ENCODE measurements at regions not wholly inside any gene's neighbourhood (a gene's known extent, or its start where the extent isn't known, plus 50 kb on each side); places are given as distances from the start of the nearest gene placed in this dataset.

DNA sequence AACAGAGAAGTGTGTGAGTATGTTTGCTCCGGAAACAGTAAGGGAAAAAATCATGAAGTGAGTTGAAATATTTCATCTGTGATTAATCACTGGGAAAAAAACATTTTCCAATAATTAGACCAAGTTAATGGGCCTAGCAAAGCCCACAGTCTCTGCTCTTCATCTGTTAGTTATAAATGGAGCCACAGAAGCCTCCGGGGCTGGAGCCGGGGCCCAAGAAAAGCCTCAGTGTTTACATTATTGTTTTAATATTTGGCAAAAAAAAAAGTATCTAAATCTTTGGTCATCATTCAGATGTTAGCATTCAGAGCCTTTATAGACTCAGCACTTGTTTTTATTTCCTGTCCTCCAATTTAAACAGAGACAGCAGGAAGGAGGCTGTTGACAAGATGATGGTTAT lies 115.0 kb downstream of the UBE2U start:
- no peak overlapping the region for H2BK12ac ChIP-seq (ENCODE audit: low read length)
- no peak overlapping the region for H2AFZ ChIP-seq (ENCODE audit: low read length)
- no peak overlapping the region for H3K27ac ChIP-seq (replicated peaks; ENCODE audit: low read length)
- no peaks in the 10 kb centered on the region for H3K79me1 ChIP-seq (ENCODE audit: low read depth, low read length)
- H2BK120ac ChIP-seq (ENCODE audit: low read depth, low read length), result no peak overlapping the region
- H3K4ac ChIP-seq (ENCODE audit: low read length), result no peak overlapping the region
- H2BK15ac ChIP-seq (ENCODE audit: low read length), result no peak overlapping the region
- peaks cover 0 to 2% of the 10 kb centered on the region in 2 donors for H3K4me1 ChIP-seq (ENCODE audit: control insufficient read depth in 2 of 2, insufficient read depth in 1 of 2, low read depth in 1 of 2, low read length in 2 of 2)
- H2BK5ac ChIP-seq (ENCODE audit: low read length), result no peak overlapping the region
- no peak for DNase-seq (ENCODE audit: low spot score)
- no peak overlapping the region for H3K4me2 ChIP-seq (ENCODE audit: insufficient read depth, low read length, poor library complexity, severe bottlenecking)
- no peaks in the 10 kb centered on the region for H3K27me3 ChIP-seq (ENCODE audit: control insufficient read depth in 3 of 3, insufficient read depth in 3 of 3, low read depth in 1 of 3, low read length in 3 of 3)
- no CpG with 5 or more reads among the region's 3 CpGs for WGBS, 2 donors (ENCODE audit: extremely low coverage in 2 of 2, insufficient read length in 2 of 2, insufficient replicate concordance in 1 of 2)
- no peak overlapping the region for H3K23ac ChIP-seq (ENCODE audit: low read depth, low read length, poor library complexity)
- H3K9ac ChIP-seq (ENCODE audit: low read depth, low read length, poor library complexity), result no peak overlapping the region
- H3K14ac ChIP-seq (ENCODE audit: low read length), result no peak overlapping the region
- H3K4me3 ChIP-seq (ENCODE audit: low read length in 2 of 2), result no peak overlapping the region
- no peak overlapping the region for H4K91ac ChIP-seq (ENCODE audit: low read depth, low read length, poor library complexity)
- no peak overlapping the region for H4K8ac ChIP-seq (ENCODE audit: low read depth, low read length)
- no peak overlapping the region for H3K18ac ChIP-seq (ENCODE audit: low read length)
- H3K36me3 ChIP-seq (replicated peaks in 1 of 2; ENCODE audit: control insufficient read depth in 2 of 2, insufficient read depth in 2 of 2, low read length in 2 of 2), result no peaks in the 10 kb centered on the region
- H2AK5ac ChIP-seq (ENCODE audit: low read depth, low read length), result no peak overlapping the region
- no peaks in the 10 kb centered on the region for H3K9me3 ChIP-seq (replicated peaks in 1 of 2; ENCODE audit: control insufficient read depth in 2 of 2, insufficient read depth in 1 of 2, low read depth in 1 of 2, low read length in 2 of 2)

DNA sequence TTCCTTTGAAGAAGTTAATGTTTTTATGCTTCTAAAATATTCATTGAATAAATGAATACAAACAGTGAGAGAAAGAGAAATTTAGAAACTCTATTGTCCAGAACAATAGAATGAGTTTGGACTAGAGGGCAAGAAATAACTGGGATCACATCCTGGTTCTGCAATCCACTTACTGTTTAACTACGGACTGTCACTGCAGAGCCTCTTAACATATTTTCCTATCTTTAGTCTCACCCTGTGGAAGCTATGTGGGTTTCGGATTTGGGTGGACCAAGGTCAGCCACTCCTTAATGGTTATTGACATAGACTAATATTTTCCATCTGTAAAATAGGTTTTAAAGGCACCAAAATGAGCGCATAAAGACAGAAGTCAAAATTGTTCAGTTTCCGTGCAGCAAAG lies 116.6 kb downstream of the UBE2U start:
- no peak overlapping the region for H2BK120ac ChIP-seq (ENCODE audit: low read depth, low read length)
- WGBS, 2 donors (ENCODE audit: extremely low coverage in 2 of 2, insufficient read length in 2 of 2, insufficient replicate concordance in 1 of 2), result no CpG with 5 or more reads among the region's 4 CpGs

DNA sequence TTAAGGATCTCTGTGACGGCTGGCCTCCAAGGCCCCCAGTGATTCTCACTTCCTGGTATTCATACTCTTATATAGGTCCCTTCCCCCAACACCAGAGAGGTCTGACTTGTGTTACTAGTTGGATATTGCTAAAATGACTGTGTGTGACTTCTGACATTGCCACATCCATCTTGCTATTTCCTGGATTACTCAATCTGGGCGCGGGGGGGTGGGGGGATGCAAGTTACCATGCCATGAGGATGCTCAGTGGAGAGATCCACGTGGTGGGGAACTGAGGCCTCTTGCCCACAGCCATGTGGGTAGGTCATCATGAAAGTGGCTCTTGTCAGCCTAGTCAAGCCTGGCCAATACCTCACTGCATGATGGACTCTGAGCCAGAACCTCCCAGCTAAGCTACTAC lies 117.0 kb downstream of the UBE2U start:
- no peak overlapping the region for H3K27ac ChIP-seq (replicated peaks; ENCODE audit: low read length)
- DNase-seq (ENCODE audit: low spot score), result no peak
- no peak overlapping the region for H2AFZ ChIP-seq (ENCODE audit: low read length)
- H3K18ac ChIP-seq (ENCODE audit: low read length), result no peak overlapping the region
- H3K4me2 ChIP-seq (ENCODE audit: insufficient read depth, low read length, poor library complexity, severe bottlenecking), result no peak overlapping the region
- H3K9me3 ChIP-seq (replicated peaks in 1 of 2; ENCODE audit: control insufficient read depth in 2 of 2, insufficient read depth in 1 of 2, low read depth in 1 of 2, low read length in 2 of 2), result no peaks in the 10 kb centered on the region
- no peak overlapping the region for H2BK120ac ChIP-seq (ENCODE audit: low read depth, low read length)
- H2BK5ac ChIP-seq (ENCODE audit: low read length), result no peak overlapping the region
- no peak overlapping the region for H2BK15ac ChIP-seq (ENCODE audit: low read length)
- no peaks in the 10 kb centered on the region for H3K36me3 ChIP-seq (replicated peaks in 1 of 2; ENCODE audit: control insufficient read depth in 2 of 2, insufficient read depth in 2 of 2, low read length in 2 of 2)
- no peak overlapping the region for H2AK5ac ChIP-seq (ENCODE audit: low read depth, low read length)
- no peaks in the 10 kb centered on the region for H3K4me1 ChIP-seq (ENCODE audit: control insufficient read depth in 2 of 2, insufficient read depth in 1 of 2, low read depth in 1 of 2, low read length in 2 of 2)
- no peaks in the 10 kb centered on the region for H3K79me1 ChIP-seq (ENCODE audit: low read depth, low read length)
- H3K27me3 ChIP-seq (ENCODE audit: control insufficient read depth in 3 of 3, insufficient read depth in 3 of 3, low read depth in 1 of 3, low read length in 3 of 3), result peaks cover 0 to 4% (median 0%) of the 10 kb centered on the region in 3 experiments
- H3K23ac ChIP-seq (ENCODE audit: low read depth, low read length, poor library complexity), result no peak overlapping the region
- no peak overlapping the region for H4K8ac ChIP-seq (ENCODE audit: low read depth, low read length)
- H4K91ac ChIP-seq (ENCODE audit: low read depth, low read length, poor library complexity), result no peak overlapping the region
- no peak overlapping the region for H3K4ac ChIP-seq (ENCODE audit: low read length)
- no CpG with 5 or more reads among the region's 4 CpGs for WGBS, 2 donors (ENCODE audit: extremely low coverage in 2 of 2, insufficient read length in 2 of 2, insufficient replicate concordance in 1 of 2)
- no peak overlapping the region for H3K9ac ChIP-seq (ENCODE audit: low read depth, low read length, poor library complexity)
- H2BK12ac ChIP-seq (ENCODE audit: low read length), result no peak overlapping the region
- no peak overlapping the region for H3K14ac ChIP-seq (ENCODE audit: low read length)
- no peak overlapping the region for H3K4me3 ChIP-seq (ENCODE audit: low read length in 2 of 2)

More for the DNA sequence above, 116.6 kb downstream of the UBE2U start:
- no peaks in the 10 kb centered on the region for H3K27me3 ChIP-seq (ENCODE audit: control insufficient read depth in 3 of 3, insufficient read depth in 3 of 3, low read depth in 1 of 3, low read length in 3 of 3)
- H3K4ac ChIP-seq (ENCODE audit: low read length), result no peak overlapping the region
- H3K79me1 ChIP-seq (ENCODE audit: low read depth, low read length), result no peaks in the 10 kb centered on the region
- no peak overlapping the region for H2BK5ac ChIP-seq (ENCODE audit: low read length)
- H3K14ac ChIP-seq (ENCODE audit: low read length), result no peak overlapping the region
- H3K4me1 ChIP-seq (ENCODE audit: control insufficient read depth in 2 of 2, insufficient read depth in 1 of 2, low read depth in 1 of 2, low read length in 2 of 2), result no peaks in the 10 kb centered on the region
- no peak overlapping the region for H4K8ac ChIP-seq (ENCODE audit: low read depth, low read length)
- no peak overlapping the region for H3K9ac ChIP-seq (ENCODE audit: low read depth, low read length, poor library complexity)
- no peak overlapping the region for H3K18ac ChIP-seq (ENCODE audit: low read length)
- H3K27ac ChIP-seq (replicated peaks; ENCODE audit: low read length), result no peak overlapping the region
- no peak overlapping the region for H3K23ac ChIP-seq (ENCODE audit: low read depth, low read length, poor library complexity)
- no peak overlapping the region for H3K4me2 ChIP-seq (ENCODE audit: insufficient read depth, low read length, poor library complexity, severe bottlenecking)
- H2AK5ac ChIP-seq (ENCODE audit: low read depth, low read length), result no peak overlapping the region
- no peak overlapping the region for H2BK15ac ChIP-seq (ENCODE audit: low read length)
- H4K91ac ChIP-seq (ENCODE audit: low read depth, low read length, poor library complexity), result no peak overlapping the region
- H2AFZ ChIP-seq (ENCODE audit: low read length), result no peak overlapping the region
- no peak overlapping the region for H3K4me3 ChIP-seq (ENCODE audit: low read length in 2 of 2)
- no peaks in the 10 kb centered on the region for H3K9me3 ChIP-seq (replicated peaks in 1 of 2; ENCODE audit: control insufficient read depth in 2 of 2, insufficient read depth in 1 of 2, low read depth in 1 of 2, low read length in 2 of 2)
- H3K36me3 ChIP-seq (replicated peaks in 1 of 2; ENCODE audit: control insufficient read depth in 2 of 2, insufficient read depth in 2 of 2, low read length in 2 of 2), result no peaks in the 10 kb centered on the region
- no peak for DNase-seq (ENCODE audit: low spot score)
- no peak overlapping the region for H2BK12ac ChIP-seq (ENCODE audit: low read length)

DNA sequence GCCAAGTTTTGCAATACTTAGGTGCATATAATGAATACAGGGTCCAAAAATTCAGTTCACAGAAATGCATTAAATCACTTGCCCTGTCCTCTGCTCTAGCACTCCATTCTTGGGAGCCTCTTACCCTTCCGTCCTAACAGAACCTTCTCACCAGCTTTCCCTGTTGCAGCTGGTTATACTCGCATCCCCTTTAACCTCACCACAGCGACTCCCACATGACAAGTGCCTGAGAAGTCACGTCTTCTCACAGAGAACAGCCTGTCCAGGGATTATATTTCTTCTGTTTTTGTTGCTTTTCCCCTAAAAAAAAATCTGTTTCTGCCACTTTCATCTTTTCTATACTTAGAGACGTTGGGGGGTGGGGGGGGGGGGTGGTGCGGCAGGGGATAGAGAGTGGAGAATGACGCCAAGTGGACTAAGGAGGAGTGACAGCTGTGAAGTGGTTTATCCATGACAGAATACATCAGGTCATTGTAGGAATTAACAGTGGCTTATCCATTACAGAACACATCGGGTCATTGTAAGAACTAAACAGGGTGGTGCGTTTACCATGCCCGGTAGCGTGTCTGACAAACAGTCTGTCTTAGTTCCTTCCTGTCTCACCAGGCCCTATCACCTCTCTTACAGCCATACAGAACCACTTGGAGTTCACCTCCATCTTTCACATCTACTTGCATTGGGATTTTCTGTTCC lies 117.6 kb downstream of the UBE2U start:
- H3K18ac ChIP-seq (ENCODE audit: low read length), result no peak overlapping the region
- no peak overlapping the region for H2BK120ac ChIP-seq (ENCODE audit: low read depth, low read length)
- no peak overlapping the region for H3K4me3 ChIP-seq (ENCODE audit: low read length in 2 of 2)
- no peak overlapping the region for H4K8ac ChIP-seq (ENCODE audit: low read depth, low read length)
- no peak overlapping the region for H3K23ac ChIP-seq (ENCODE audit: low read depth, low read length, poor library complexity)
- H2BK12ac ChIP-seq (ENCODE audit: low read length), result no peak overlapping the region
- H2AFZ ChIP-seq (ENCODE audit: low read length), result no peak overlapping the region
- no peaks in the 10 kb centered on the region for H3K79me1 ChIP-seq (ENCODE audit: low read depth, low read length)
- peaks cover 0 to 1% of the 10 kb centered on the region in 2 donors for H3K4me1 ChIP-seq (ENCODE audit: control insufficient read depth in 2 of 2, insufficient read depth in 1 of 2, low read depth in 1 of 2, low read length in 2 of 2)
- H2BK15ac ChIP-seq (ENCODE audit: low read length), result no peak overlapping the region
- no peak for DNase-seq (ENCODE audit: low spot score)
- H3K4me2 ChIP-seq (ENCODE audit: insufficient read depth, low read length, poor library complexity, severe bottlenecking), result no peak overlapping the region
- H3K9ac ChIP-seq (ENCODE audit: low read depth, low read length, poor library complexity), result no peak overlapping the region
- H3K36me3 ChIP-seq (replicated peaks in 1 of 2; ENCODE audit: control insufficient read depth in 2 of 2, insufficient read depth in 2 of 2, low read length in 2 of 2), result no peaks in the 10 kb centered on the region
- no peak overlapping the region for H4K91ac ChIP-seq (ENCODE audit: low read depth, low read length, poor library complexity)
- H3K14ac ChIP-seq (ENCODE audit: low read length), result no peak overlapping the region
- no peaks in the 10 kb centered on the region for H3K9me3 ChIP-seq (replicated peaks in 1 of 2; ENCODE audit: control insufficient read depth in 2 of 2, insufficient read depth in 1 of 2, low read depth in 1 of 2, low read length in 2 of 2)
- H3K27me3 ChIP-seq (ENCODE audit: control insufficient read depth in 3 of 3, insufficient read depth in 3 of 3, low read depth in 1 of 3, low read length in 3 of 3), result peaks cover 0 to 4% (median 0%) of the 10 kb centered on the region in 3 experiments
- WGBS, 2 donors (ENCODE audit: extremely low coverage in 2 of 2, insufficient read length in 2 of 2, insufficient replicate concordance in 1 of 2), result no CpG with 5 or more reads among the region's 11 CpGs
- H2AK5ac ChIP-seq (ENCODE audit: low read depth, low read length), result no peak overlapping the region
- no peak overlapping the region for H3K4ac ChIP-seq (ENCODE audit: low read length)
- H3K27ac ChIP-seq (replicated peaks; ENCODE audit: low read length), result no peak overlapping the region
- no peak overlapping the region for H2BK5ac ChIP-seq (ENCODE audit: low read length)
